ENCODE measurements at regions not wholly inside any gene's neighbourhood (a gene's known extent, or its start where the extent isn't known, plus 50 kb on each side); places are given as distances from the start of the nearest gene placed in this dataset.

GRCh38 chr5:82493221-82493620 lies 215.1 kb upstream of the RPS23 start:
- Histone ChIP-seq H3K27me3 (replicated peaks) (no peaks in the 10 kb centered on the region), H3K36me3 (replicated peaks) (no peaks in the 10 kb centered on the region), H3K27ac (no peak overlapping the region), H3K4me3 (ENCODE audit: low read depth, low read length) (no peak overlapping the region)
- no peak for DNase-seq
- no peak for TF ChIP-seq CTCF (IDR thresholded peaks at IDR 0.05; ENCODE audit: low read depth, low read length, missing control alignments)
- in situ Hi-C loops (cut with HindIII; ENCODE audit: low pct_ligation_motif_present, low sequenced_read_pairs), result no loop called here

GRCh38 chr5:82491397-82491796 lies 213.2 kb upstream of the RPS23 start:
- no peaks in the 10 kb centered on the region for H3K27me3 ChIP-seq (replicated peaks)
- H3K36me3 ChIP-seq (replicated peaks), result no peaks in the 10 kb centered on the region
- no peak for TF ChIP-seq CTCF (IDR thresholded peaks at IDR 0.05; ENCODE audit: low read depth, low read length, missing control alignments)
- in situ Hi-C loops (cut with HindIII; ENCODE audit: low pct_ligation_motif_present, low sequenced_read_pairs), result no loop called here
- no peak for DNase-seq
- H3K27ac ChIP-seq, result no peak overlapping the region
- H3K4me3 ChIP-seq (ENCODE audit: low read depth, low read length), result no peak overlapping the region

GRCh38 chr5:82489683-82490082 lies 211.5 kb upstream of the RPS23 start:
- no peak overlapping the region for H3K4me3 ChIP-seq (ENCODE audit: low read depth, low read length)
- H3K27ac ChIP-seq, result no peak overlapping the region
- no peak for TF ChIP-seq CTCF (IDR thresholded peaks at IDR 0.05; ENCODE audit: low read depth, low read length, missing control alignments)
- in situ Hi-C loops (cut with HindIII; ENCODE audit: low pct_ligation_motif_present, low sequenced_read_pairs), result no loop called here
- DNase-seq, result no peak
- H3K27me3 ChIP-seq (replicated peaks), result no peaks in the 10 kb centered on the region
- no peaks in the 10 kb centered on the region for H3K36me3 ChIP-seq (replicated peaks)

GRCh38 chr5:82487131-82487530 lies 209.0 kb upstream of the RPS23 start:
- H3K27ac ChIP-seq, result no peak overlapping the region
- no peak overlapping the region for H3K4me3 ChIP-seq (ENCODE audit: low read depth, low read length)
- no peaks in the 10 kb centered on the region for H3K36me3 ChIP-seq (replicated peaks)
- H3K27me3 ChIP-seq (replicated peaks), result no peaks in the 10 kb centered on the region
- DNase-seq, result no peak
- in situ Hi-C loops (cut with HindIII; ENCODE audit: low pct_ligation_motif_present, low sequenced_read_pairs), result no loop called here
- TF ChIP-seq CTCF (IDR thresholded peaks at IDR 0.05; ENCODE audit: low read depth, low read length, missing control alignments), result no peak

GRCh38 chr5:82480331-82480730 lies 202.2 kb upstream of the RPS23 start:
- no peak overlapping the region for H3K4me3 ChIP-seq (ENCODE audit: low read depth, low read length)
- no peaks in the 10 kb centered on the region for H3K27me3 ChIP-seq (replicated peaks)
- in situ Hi-C loops (cut with HindIII; ENCODE audit: low pct_ligation_motif_present, low sequenced_read_pairs), result no loop called here
- H3K36me3 ChIP-seq (replicated peaks), result no peaks in the 10 kb centered on the region
- TF ChIP-seq CTCF (IDR thresholded peaks at IDR 0.05; ENCODE audit: low read depth, low read length, missing control alignments), result no peak
- no peak overlapping the region for H3K27ac ChIP-seq
- DNase-seq, result no peak

DNA sequence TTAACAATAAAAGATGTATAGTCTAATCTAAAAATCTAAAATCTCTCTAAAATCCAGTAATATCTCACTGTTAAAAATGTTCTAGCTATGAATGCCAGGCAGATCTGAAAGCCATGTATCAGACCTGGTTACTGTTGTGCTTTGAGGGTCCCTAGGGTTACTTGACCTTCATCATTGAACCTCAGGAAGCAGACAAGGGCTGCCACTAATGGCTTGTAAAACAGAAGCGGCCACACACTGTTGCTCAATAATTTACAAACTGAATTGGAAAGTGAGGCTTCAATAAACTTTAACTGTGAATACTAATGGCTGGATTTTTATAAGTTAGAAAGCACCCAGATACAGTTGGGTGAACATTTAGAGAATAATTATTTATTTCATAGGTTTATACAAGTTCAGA lies 198.0 kb upstream of the RPS23 start:
- no peak for TF ChIP-seq CTCF (IDR thresholded peaks at IDR 0.05; ENCODE audit: low read depth, low read length, missing control alignments)
- Histone ChIP-seq H3K36me3 (replicated peaks) (no peaks in the 10 kb centered on the region), H3K27ac (no peak overlapping the region), H3K27me3 (replicated peaks) (no peaks in the 10 kb centered on the region), H3K4me3 (ENCODE audit: low read depth, low read length) (no peak overlapping the region)
- no peak for DNase-seq
- in situ Hi-C loops (cut with HindIII; ENCODE audit: low pct_ligation_motif_present, low sequenced_read_pairs), result no loop called here
